ENCODE measurements at regions not wholly inside any gene's neighbourhood (a gene's known extent, or its start where the extent isn't known, plus 50 kb on each side); places are given as distances from the start of the nearest gene placed in this dataset.
A peak's percentile ranks its signal among the peaks of the same experiment; 100 is the strongest.

DNA sequence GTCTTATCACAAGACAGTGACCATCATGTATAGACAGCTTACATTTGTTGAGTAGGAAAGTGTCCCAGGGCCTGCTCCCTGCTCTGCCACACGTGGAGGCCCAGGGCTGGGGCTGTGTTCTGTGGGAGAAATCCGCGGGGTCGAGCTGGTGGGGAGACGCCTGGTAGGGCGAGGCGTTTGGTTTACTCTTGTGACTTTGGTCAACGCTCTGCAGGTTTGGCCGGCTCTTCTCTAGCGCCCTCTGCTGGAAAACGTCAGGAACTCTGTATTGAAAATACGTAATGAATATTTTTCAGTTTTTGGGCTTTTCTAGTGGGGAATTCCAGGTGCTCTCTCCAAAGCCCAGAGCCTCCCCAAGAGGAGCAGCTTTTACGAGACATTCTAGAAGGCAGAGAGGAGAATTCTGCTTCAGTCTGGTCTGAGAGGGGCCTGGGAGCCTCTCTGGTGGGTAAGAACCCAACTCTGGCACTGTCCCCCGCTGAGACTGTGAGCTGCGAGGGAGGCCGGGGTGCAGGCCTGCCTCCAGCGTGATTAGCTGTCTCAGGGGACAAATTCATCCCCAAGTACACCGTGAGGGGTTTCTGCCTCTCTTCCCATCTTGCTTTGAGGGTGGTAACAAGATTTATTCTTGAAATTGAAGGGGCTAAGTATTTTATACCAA is 112.6 kb upstream of the RALGAPA2 start:
- peak; percentile 53 for DNase-seq

DNA sequence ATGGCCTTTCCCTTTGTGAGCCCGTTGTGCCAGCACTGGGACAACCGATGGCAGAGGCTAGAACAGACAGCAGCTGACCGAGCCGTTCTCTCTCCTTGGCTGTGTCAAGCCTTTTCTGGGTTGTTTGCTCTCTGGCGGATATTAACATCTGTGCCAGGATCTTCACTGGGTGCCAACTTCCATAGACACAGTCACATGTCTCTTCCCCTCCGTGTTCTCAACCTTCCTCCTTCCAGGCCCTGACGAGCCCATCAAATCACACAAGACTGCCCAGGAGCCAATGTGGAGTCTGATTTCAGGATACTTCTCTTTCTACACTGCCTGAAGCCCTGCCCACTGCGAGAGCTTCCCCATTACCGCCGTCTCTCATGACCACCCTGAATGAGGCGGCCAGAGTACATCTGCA is 111.0 kb upstream of the RALGAPA2 start:
- DNase-seq: no peak

DNA sequence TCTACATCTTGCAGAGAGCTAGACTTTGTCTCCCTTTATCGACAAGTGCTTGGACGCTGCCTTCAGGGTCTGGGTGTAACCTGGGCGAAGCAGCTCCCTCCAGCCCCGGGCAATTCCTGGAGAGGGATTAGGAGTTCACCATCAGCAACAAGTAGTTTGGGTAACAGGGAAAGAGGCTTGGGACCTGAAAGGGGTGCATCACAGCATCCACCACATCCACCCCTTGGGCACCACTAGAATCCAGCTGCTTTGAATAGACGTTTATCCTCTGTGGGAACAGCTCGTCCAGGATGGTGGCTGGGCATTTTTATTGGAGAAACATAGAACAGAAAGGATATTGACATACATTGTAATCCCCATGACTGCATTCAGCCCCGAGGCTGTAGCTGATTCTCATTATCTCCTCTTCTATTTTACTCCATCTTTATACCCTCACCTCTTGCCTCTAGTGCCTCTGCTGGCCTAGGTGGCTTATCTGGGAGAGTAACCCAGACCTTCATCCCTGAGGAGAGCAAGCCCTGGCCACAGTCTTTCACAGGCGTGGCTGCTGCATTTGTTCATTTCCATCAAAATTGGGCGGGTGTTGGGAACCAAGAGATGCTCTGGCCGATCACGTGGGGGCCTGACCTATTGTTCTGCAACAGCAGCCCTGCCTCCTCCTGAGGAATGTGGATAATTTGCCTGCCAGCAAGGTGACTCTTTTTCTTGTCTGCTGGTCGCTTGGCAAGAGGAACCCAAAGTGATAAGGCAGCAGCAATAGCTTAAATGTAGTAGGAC is 109.2 kb upstream of the RALGAPA2 start:
- no peak for DNase-seq

DNA sequence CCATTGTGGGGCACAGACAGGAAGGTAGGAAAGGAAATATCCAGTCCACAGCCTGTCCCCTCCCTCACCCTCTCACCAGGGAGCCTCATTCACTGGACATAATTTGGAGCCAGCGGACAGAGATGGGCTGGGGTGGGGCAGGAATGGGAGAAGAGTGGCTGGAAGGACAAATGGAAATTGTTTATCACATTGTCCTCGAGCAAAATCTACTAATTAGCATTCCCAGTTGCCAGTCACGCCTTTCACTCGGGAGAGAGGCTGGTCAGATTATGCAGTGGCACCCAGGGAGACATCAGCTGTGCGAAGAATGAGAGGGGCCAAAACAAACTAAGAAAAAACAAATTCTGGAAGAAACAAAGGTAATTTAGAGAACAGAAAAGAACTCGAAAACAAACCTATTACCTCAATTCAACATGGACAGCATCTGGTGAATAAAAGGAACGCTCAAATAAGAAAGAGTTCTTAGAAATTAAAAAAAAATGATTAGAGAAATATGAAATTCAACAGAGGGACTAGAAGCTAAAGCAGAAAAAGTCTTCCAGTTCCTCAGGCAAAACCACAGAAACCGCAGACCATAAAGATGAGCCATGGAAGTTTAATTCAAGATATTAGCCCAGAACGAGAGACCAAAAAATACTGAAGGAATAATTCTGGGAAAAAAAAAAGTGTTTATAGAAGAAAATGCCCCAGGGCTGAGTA is 108.5 kb upstream of the RALGAPA2 start:
- DNase-seq: no peak

DNA sequence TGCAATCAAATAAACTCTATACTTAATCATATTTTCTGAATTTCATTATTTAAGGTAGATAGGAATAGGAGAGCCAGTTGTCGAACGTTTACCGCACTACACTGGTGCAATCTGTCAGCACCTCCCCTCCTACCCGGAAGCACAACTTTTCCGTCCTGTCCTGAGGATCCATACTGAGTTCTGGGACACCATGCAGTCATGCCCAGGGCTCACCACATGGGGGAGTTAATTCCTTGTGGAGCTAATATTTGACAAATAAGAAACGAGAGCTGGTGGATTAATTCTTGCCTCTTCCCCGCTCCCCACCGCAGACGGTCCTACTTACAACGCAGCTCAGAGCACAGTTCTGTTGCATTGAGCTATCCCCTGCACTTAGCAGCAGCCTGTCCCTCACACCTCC is 107.7 kb upstream of the RALGAPA2 start:
- DNase-seq: no peak

DNA sequence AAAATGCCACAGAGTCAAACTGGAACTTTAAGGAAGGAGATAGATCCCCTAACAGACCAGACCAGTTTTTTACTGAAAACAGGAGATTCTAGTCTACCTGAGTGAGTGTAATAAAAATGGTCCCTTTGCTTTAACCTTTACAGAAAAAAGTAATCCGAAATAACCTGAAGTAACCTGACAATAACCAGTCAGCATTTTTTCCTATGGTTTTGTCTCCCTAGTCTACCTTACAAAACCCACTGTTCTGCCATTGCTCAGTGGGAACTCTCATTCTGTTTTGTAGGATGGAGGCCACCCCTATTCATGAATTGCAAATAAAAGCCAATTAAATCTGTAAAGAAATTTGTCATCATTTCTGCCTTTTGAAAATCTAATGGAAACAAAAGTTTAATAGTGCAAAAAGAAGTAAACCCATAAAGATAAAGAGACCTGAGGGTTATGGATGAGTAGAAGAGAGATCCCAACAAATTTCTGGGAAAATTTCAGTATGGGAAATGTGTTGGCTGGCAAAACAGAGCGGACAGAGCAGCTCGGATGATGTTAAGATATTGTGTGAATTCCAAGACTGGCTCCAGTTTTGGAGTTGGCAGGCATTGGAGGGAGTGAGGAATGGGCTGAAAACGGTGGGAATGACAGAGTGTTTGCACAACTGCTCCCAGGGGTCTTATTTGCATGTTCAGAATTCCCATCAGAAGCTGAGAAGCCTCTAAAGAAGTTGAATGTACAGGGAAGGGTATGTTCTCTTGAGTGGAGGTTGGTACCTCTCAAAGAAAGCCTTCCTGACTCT is 104.7 kb upstream of the RALGAPA2 start:
- DNase-seq: no peak

DNA sequence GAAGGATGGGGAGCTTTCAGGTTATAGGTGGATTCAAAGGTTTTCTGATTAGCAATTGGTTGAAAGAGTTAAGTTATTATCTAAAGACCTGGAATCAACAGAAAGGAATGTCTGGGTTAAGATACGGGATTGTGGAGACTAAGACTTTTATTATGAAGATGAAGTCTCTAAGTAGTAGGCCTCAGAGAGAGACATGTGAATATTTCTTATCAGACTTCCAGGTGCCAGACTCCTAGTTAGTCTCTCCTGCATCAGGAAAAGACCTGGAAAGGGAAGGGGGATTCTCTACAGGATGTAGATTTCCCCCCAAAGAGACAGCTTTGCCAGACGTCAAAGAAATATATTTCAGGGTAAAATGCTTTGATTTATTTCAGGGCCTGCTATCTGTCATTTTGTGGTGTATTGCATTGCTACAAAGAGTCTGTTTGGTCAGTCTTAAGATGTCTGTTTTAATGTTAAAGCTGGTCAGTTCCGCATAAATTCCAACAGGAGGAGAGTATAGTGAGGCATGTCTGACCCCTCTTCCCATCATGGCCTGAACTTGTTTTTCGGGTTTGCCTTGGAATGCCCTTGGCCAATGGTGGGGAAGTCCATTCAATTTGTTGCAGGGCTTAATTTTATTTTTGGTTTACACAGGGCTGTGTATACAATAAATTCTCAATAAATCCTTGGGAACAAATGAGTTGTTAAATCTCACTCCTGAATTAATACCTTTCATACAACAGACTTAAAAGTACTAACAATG is 103.4 kb upstream of the RALGAPA2 start:
- no peak for DNase-seq

DNA sequence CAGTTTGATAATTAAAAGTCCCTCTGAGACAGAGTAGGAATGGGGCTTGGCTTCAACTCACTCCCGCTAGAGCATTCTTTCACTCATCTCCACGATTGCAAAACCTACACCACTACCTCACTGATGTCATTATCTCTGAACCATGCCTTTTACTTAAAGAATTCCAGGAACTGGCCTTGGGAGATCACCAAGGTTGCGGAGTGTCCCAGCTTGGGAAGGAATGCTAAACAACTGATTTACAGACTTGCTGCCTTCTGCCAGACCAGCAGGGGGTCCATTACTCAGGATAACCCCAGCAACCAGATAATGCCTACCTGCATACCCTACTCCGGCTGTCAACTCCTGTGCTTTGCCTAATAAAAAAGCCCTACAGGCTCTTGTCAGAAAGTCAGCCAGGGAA is 102.2 kb upstream of the RALGAPA2 start:
- no peak for DNase-seq

DNA sequence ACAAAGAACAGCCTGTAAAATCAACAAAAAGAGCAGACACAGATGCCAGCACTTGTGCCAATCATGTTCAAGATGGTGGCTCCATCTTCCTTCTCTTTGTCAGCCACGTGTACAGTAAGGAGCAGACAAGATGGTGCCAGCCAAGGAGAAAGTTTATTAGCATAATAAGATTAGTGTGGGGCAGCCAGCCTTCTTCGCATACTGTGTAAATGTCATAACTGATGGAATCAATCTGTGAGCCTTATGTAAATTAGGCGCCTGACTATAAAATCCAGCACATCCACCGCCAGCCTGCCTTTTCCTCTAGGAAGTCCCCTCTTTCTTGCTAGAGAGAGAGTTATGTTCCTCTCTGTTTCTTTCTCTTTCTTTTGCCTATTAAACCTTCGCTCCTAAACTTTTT is 99.7 kb upstream of the RALGAPA2 start:
- DNase-seq: no peak

DNA sequence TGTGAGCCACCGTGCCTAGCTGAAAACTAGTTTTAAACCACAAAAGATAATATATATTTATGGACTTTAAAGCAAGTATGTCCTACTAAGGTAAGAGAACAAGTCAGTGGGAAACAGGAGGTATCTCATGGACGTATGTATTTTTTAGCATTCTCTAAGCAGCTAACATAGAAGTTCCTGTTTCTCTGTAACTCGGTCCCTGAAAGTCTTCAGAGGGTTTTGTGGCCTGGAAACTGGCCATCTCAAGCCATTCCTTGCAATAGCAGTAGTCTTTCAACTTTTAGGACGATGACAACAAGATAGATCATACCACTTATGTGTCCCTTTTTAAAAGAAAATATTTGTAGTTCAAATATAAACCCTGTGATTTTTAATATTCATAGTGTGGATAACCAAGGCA is 95.6 kb upstream of the RALGAPA2 start:
- no peak for DNase-seq

DNA sequence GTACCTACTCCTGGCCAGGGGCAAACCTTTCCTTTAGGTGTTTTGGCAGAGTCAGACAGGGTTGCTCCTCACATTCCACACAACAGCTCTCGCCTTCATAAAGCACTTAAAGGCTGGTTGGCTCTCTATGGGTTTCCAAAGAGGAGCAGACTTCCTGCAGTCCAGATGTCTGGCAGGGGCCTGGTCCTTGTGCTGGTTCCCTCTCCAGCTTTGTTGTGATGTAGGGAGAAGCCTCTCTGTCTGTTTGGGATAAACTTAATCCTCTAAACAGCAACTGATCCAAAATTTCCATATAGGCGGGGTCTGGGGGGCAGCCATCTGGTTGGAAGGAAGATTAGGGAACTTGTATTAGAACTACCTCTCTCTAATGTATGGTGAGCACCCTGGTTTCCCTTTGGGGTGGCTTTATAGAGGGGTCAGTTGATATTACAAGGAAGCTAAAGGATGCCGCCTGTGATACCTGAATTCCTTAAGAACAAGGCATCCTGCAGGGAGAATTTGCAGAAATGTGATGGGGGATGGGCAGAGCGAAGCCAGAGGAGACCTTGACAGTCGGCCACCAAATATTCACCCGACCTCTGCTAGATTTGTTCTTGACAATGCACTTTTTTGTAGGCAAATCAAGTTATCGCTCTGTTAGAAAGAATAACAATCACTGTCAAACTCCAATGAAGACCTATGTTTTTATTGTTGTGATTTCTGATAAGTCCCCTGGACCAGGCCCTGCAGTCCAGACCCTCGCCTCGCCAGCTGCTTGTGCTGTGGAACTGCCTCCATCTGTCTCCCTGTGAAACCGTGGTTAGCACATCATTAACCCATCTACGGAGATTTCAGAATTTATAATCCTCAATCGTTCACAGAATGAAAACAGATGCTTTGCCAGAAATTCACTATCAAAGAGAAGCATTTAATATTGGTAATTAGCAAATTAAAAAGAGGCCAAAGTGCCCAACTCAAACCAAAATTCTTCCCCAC is 94.0 kb upstream of the RALGAPA2 start:
- no peak for DNase-seq

DNA sequence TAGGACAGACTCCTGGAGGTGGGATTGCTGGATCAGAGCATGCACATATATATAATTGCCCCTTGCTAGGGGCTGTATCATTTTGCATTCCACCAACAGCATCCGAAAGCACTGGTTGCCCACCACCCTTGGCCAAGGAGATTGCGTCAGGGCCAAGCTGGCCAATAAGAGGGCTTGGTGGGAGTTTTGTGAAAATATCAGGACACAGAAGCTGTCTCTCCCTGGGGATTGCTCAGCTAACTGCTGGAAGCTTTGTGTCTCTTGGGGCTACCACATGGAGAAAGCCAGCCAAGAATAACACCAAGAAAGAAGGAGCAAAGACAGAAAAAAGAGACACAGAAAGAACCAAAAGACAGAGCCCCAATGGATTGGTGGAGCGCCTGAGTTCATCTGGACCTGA is 90.6 kb upstream of the RALGAPA2 start:
- DNase-seq: no peak

DNA sequence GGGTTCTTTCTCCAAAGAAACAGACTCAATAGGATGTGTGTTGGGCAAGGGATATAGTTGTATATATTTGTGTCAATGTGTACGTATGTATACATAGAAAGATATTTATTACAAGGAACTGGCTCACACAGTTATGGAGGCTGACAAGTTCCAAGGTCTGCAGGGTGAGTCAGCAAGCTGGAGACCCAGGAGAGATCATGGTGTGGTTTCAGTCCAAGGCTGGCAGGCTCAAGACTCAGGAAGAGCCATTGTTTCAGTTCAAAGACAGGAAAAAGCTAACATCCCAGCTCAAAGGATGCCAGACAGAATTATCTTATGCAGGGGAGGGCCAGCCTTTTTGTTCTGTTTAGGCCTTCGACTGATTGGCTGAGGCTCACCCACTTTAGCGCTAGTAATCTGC is 89.9 kb upstream of the RALGAPA2 start:
- no peak for DNase-seq

DNA sequence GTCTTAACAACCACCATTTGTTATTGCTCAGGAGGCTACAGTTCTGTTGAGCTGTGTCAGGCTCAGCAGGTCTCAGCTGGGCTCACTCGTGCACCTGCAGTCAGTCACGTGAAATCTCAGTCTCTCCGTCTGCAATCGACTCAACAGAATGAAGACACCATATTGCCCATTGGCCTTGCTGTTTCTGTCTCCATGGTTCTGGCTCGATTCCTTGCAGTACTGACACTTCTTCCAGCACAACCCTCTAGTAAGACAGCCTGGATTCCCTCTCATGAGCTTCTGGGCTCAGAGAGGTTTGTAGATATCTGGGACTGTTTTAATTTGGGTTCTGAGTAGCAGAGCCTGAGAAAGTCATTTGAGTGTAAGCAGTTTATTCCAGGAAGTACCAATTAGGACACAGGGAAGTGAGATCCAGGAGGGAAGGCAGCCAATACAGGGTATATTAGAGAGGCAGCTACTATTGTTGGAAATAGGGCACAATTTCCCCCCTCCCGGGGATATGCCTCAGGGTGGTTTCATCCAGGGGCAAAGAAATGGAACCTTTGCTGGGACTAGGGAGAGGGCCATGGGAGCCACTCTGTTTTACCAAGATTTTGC is 87.4 kb upstream of the RALGAPA2 start:
- no peak for DNase-seq

DNA sequence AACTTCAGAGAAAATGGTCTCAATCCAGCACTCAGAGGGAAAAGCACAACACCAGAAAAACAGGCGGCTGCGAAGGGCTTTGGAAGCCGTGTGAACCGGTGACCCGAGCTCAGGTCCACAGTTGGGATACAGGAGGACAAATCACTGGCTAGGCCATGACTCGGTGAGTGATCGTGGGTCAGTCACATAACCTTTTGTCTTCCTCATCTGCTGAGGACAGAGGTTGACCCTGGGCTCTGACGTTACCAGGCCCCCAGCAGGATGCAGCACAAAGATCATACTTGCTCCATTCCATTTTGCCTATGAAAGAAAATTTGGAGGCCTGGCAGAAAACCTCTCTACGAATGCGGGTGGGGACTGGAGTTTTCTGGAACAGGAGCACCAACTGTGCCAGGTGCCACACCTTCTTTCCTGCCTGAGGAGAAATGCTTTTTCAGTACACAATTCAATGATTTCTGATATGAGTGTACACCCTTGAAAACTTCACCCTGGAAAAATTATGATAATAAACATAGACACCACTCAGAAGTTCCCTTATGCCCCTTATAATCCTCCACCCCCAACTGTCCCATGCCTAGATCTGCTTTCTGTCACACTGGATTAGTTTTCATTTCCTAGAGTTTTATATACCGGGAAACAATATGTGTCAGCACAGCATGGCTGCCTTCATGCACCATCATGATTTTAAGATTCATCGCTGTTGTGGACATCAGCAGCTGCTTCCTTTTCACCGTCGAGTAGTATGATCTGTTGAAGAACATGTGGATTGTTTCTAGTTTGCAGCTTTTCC is 85.3 kb upstream of the RALGAPA2 start:
- no peak for DNase-seq

DNA sequence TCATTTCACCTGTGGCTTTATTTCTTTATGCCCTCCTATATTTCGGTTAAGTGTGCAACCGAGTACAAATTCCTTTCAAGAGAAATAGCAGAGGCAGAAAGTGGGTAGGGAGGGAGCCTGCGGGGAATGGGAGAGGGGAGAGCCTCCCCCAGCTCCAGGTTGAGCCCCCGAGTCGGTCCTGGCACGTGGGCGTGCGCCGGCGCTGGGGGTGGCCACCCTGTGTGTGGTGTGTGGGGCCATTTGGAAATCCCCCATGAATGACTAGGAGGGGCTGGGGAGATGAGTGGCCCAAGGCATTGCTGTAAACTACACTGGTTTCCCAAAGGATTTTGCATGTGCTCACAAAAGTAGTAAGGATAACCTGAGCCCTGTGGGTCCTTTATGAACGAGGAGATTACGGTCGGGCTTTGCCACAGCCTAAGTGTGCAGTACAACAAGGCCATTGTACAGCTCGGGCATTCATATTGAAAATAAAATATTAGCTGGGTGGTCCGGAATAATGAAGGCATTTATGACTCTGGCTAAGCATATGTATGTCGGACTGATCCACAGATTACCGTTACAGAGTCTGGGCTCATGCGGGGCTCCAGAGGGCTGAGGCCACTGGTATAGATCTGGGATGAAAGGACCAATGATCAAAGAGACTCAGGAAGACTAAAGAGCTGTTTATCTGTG is 84.5 kb upstream of the RALGAPA2 start:
- DNase-seq: no peak

DNA sequence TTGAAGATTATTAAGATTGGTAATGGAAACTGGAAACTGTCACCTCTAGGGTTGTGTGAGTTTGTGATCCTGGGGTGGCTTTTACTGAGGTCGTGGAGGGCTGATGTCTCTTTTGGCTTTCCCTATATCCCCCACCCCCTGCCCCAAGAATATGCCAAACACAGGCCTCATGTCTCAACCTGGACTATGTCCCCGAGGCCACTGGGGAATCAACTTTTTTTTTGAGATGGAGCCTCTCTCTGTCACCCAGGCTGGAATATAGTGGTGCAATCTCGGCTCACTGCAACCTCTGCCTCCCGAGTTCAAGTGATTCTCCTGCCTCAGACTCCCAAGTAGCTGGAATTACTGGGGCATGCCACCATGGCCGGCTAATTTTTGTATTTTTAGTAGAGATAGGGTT is 83.3 kb upstream of the RALGAPA2 start:
- DNase-seq: no peak

DNA sequence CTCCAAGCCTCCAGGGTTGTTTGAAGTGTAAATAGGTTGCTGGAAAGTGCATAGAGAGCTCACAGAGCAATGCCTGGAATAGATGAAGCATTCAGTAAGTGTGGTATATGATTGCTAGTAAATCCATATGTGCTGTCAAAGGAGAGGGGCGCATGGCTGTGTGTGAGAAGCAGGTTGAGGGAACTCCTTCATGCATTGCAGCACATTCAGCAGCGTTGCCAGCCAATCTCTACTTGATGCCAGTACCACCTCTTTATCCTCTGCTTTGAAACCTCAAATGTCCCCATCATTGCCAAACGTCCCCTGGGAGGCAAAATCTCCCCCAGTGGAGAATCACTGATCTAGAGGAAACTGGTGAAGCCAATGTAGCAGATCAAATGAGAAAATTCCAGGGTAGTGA is 82.7 kb upstream of the RALGAPA2 start:
- DNase-seq: no peak

DNA sequence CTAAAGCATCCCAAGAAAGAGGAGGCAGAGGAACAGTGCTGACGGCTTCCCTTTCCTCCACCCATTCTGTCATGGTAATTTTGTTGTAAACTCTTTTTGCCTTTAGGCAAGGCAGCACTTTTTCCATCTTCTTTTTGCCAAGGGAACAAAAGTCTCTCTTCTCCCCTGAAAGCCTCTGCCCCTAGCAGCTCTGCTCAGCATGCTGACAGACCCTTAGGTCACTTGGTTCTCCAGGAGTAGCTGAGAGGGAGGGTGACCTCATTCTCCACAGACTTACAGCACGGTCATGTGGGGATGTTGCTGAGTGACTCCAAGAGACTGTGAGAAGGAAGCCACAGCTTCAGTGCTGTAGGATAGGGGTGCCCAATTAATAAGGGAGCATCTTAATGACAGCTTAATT is 81.1 kb upstream of the RALGAPA2 start:
- DNase-seq: no peak
